A673 (cell line): ENCODE measurements at regions not wholly inside any gene's neighbourhood (a gene's known extent, or its start where the extent isn't known, plus 50 kb on each side); places are given as distances from the start of the nearest gene placed in this dataset.

ENCODE experiments used
- BruUV-seq: library from RNA; stranded (reverse); fragments of 400-500 nt; replicated peaks from 2 replicates; lab custom pipeline; 2021; lab: Mats Ljungman, UMichigan
- CTCF ChIA-PET: fragments of 300-600 bp; sonication (Branson Sonifier 250); formaldehyde crosslinking; loops from one replicate; lab custom pipeline; 2022; ENCODE audit warnings: antibody characterized with exemption; lab: Charles Lee
- POLR2A ChIA-PET: fragments of 300-600 bp; sonication (Branson Sonifier 250); formaldehyde crosslinking; loops from one replicate; lab custom pipeline; 2022; ENCODE audit warnings: antibody characterized with exemption; ENCODE audit not compliant: low non-redundant PET; lab: Charles Lee
- DNase-seq: peaks from one replicate; pipeline ENCODE4 v3.0.0-alpha.2; 2015; ENCODE audit warnings: low spot score
- H3K27ac ChIP-seq: fragments of 200-600 bp; sonication (generic); 2 replicates; pipeline ENCODE4 v1.5.1; 2016; ENCODE audit warnings: mixed run types, low read depth, mild to moderate bottlenecking, mixed read lengths, antibody characterized with exemption, low read length; ENCODE audit not compliant: poor library complexity, severe bottlenecking
- H3K27me3 ChIP-seq: fragments of 200-600 bp; sonication (generic); replicated peaks from 2 replicates; pipeline ENCODE4 v1.6.1; 2017; ENCODE audit warnings: mixed run types, low read depth, mild to moderate bottlenecking, mixed read lengths, antibody characterized with exemption, low read length; ENCODE audit not compliant: insufficient read depth, poor library complexity
- H3K36me3 ChIP-seq: fragments of 200-600 bp; sonication (generic); 2 replicates; pipeline ENCODE4 v1.6.1; 2016; ENCODE audit warnings: mixed run types, mild to moderate bottlenecking, mixed read lengths, antibody characterized with exemption, low read length; ENCODE audit not compliant: insufficient read depth, poor library complexity, severe bottlenecking
- H3K4me1 ChIP-seq: fragments of 200-600 bp; sonication (generic); 2 replicates; pipeline ENCODE4 v1.6.1; 2017; ENCODE audit warnings: mixed run types, mild to moderate bottlenecking, mixed read lengths, antibody characterized with exemption, low read length; ENCODE audit not compliant: insufficient read depth, poor library complexity, severe bottlenecking
- H3K4me3 ChIP-seq: fragments of 200-600 bp; sonication (generic); 2 replicates; pipeline ENCODE4 v1.5.1; 2016; ENCODE audit warnings: low read depth, mixed run types, mild to moderate bottlenecking, mixed read lengths, low read length; ENCODE audit not compliant: poor library complexity, severe bottlenecking
- H3K9me3 ChIP-seq: fragments of 200-600 bp; sonication (generic); 2 replicates; pipeline ENCODE4 v1.6.1; 2016; ENCODE audit warnings: mixed run types, low read depth, mild to moderate bottlenecking, mixed read lengths, antibody characterized with exemption, low read length; ENCODE audit not compliant: poor library complexity, severe bottlenecking
- EZH2 ChIP-seq: fragments of 200-600 bp; sonication (generic); IDR thresholded peaks from 2 replicates; pipeline ENCODE4 v1.6.1; 2017; ENCODE audit warnings: borderline replicate concordance, low read depth, mild to moderate bottlenecking, mixed read lengths, antibody characterized with exemption, low read length; ENCODE audit not compliant: poor library complexity, severe bottlenecking
- intact Hi-C: fragments of 100-400 bp; cut with micrococcal nuclease; formaldehyde crosslinking; loops from one replicate; pipeline ENCODE4 v1.10.0; 2022; ENCODE audit not compliant: unreplicated experiment
- TF ChIP-seq, protein P1 (sequence below): fragments of 300-800, 200-600 bp; sonication (generic); conservative IDR thresholded peaks from 2 replicates; pipeline ENCODE4 v1.5.1; 2017; ENCODE audit warnings: low read depth, mild to moderate bottlenecking, antibody characterized with exemption, low read length, moderate library complexity, mixed read lengths

DNA sequence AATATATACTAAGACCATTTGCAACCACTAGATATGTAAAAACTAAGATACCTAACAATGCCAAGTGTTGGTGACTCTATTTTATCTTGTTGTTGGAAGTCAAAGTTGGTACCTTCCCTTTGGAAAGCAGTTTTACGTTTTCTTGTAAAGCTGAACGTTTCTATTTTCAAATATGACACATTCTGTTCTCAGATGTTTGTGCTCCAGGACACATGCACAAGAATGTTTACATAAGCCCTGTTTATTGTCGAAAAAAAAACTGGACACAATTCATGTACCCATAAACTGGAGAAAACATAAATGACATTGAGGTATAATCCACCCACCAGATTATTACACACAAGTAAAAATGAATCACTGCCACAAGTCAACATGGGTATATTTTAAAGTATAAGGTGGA is 967.4 kb downstream of the BCL11B start:
- CTCF ChIA-PET, result no interaction called here
- BruUV-seq, result no TSS peak
- H3K36me3 ChIP-seq, result no peaks in the 10 kb centered on the region
- H3K27me3 ChIP-seq, result no peaks in the 10 kb centered on the region
- TF ChIP-seq, protein P1, sequence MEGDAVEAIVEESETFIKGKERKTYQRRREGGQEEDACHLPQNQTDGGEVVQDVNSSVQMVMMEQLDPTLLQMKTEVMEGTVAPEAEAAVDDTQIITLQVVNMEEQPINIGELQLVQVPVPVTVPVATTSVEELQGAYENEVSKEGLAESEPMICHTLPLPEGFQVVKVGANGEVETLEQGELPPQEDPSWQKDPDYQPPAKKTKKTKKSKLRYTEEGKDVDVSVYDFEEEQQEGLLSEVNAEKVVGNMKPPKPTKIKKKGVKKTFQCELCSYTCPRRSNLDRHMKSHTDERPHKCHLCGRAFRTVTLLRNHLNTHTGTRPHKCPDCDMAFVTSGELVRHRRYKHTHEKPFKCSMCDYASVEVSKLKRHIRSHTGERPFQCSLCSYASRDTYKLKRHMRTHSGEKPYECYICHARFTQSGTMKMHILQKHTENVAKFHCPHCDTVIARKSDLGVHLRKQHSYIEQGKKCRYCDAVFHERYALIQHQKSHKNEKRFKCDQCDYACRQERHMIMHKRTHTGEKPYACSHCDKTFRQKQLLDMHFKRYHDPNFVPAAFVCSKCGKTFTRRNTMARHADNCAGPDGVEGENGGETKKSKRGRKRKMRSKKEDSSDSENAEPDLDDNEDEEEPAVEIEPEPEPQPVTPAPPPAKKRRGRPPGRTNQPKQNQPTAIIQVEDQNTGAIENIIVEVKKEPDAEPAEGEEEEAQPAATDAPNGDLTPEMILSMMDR, result no peak
- no peak for TF ChIP-seq EZH2
- H3K4me3 ChIP-seq, result no peak overlapping the region
- no peaks in the 10 kb centered on the region for H3K4me1 ChIP-seq
- H3K9me3 ChIP-seq, result no peaks in the 10 kb centered on the region
- POLR2A ChIA-PET, result no interaction called here
- no peak for DNase-seq
- intact Hi-C loops, result no loop called here
- H3K27ac ChIP-seq, result no peak overlapping the region

DNA sequence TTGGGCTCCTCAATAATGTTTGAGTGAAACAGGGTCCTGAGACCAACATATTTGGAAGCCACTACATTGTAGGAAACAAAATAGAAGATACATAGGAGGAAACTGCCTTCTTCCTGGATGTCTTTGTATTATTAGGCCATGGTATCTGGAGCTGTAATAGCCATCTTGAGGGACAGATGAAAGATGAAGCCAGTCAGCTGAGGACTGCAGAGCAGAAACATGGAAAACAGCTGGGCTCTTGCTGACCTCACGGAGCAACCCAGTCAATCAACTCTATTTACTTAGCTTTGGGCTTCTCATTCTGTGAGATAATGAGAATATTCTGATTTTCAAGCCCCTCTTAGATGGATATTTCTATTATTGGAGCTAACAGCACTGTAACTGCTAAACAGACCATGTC is 962.4 kb downstream of the BCL11B start:
- Histone ChIP-seq H3K4me3 (no peak overlapping the region), H3K36me3 (no peaks in the 10 kb centered on the region), H3K27me3 (no peaks in the 10 kb centered on the region), H3K27ac (no peak overlapping the region), H3K4me1 (no peaks in the 10 kb centered on the region), H3K9me3 (no peaks in the 10 kb centered on the region)
- intact Hi-C loops, result no loop called here
- TF ChIP-seq EZH2, result no peak
- TF ChIP-seq, protein P1, result no peak
- DNase-seq, result no peak
- no TSS peak for BruUV-seq
- ChIA-PET POLR2A (no interaction called here), CTCF (interaction anchor here (0.6 kb wide), 1 partner anchor 212 kb away, joined by 3 read pairs; no protein-coding TSS in a partner anchor)

DNA sequence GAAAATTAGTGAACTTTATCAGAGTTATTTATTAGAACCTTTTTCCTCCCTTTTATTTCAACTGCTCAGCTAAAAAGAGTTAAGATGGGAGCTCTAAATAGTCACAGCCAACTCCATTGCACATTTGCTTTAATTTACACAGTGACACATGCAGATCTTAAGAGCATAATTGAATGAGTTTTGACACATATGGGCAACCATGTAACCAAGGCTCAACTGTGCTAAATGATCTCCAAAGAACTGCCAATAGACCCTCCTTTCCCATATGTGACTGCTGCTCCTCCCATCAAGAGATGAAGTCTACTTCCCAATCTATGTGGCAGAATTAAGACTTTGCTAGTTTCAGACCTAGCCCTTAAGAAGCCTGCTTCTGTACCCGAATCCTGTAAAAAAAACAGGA is 960.0 kb downstream of the BCL11B start:
- H3K4me1 ChIP-seq, result no peaks in the 10 kb centered on the region
- intact Hi-C loops, result no loop called here
- no peaks in the 10 kb centered on the region for H3K36me3 ChIP-seq
- H3K27me3 ChIP-seq, result no peaks in the 10 kb centered on the region
- ChIA-PET POLR2A (no interaction called here), CTCF (no interaction called here)
- no peak overlapping the region for H3K4me3 ChIP-seq
- BruUV-seq, result no TSS peak
- no peak overlapping the region for H3K27ac ChIP-seq
- no peaks in the 10 kb centered on the region for H3K9me3 ChIP-seq
- no peak for DNase-seq
- TF ChIP-seq EZH2, result no peak
- TF ChIP-seq, protein P1, result no peak
